ENCODE measurements at regions not wholly inside any gene's neighbourhood (a gene's known extent, or its start where the extent isn't known, plus 50 kb on each side); places are given as distances from the start of the nearest gene placed in this dataset.

DNA sequence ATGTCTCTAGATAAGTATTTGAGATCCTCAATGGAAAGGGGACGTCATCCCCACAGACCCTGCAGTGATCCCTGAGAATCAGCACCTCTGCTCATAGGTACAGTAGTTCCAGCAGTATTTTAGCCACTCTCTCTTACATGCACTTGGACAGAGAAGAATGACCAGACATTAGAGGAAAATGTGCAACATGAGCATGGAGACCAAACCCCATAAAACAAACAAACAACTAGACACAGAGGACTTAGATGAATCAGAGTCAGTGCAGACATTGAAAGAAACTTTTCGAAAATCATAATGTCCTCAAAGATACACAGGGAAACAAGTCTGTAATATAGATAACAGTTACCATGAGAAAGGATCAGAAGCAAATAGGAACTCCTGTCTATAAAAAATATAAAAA is 108.2 kb downstream of the LYPLAL1 start:
- no peak for DNase-seq (ENCODE audit: low spot score)
- no peak for ATAC-seq (ENCODE audit: low FRiP score)
- no peak for TF ChIP-seq CTCF (IDR thresholded peaks at IDR 0.05)

DNA sequence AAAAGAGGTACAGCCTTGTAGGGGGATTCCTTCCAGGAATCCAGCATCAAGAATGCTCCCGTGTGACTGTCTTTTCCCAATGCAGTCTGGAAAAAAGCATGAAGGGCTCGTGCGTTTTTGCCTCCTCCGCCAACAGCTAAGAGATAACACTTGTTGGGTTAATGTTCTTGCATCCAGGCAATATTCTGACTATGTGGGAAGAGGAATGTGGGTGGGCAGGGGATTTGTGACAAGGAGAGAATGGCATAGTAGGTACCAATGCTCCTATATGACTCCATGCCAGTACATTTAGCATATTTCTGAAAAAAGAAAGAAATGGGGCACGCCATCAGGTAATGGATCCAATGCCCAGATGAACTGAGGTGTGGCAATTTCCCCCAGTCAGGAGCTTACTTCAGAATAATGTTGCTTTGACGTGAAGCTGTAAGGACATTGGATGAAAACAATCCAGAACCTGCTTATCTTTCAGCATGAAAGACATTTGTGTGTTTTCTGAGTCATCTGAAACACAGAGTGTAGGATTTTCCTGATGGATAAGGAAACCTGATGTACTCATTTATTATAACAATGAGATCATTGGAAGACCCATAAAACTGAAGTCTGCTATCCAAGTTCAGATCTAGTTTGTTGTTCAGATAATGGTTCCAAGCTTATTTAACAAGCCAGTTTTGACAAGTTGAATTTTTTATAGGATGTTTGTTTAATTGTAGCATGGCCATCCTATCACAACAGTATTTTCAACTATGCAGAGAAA is 105.5 kb downstream of the LYPLAL1 start:
- TF ChIP-seq CTCF (IDR thresholded peaks at IDR 0.05): no peak
- DNase-seq (ENCODE audit: low spot score): no peak
- no peak for ATAC-seq (ENCODE audit: low FRiP score)

- ATAC-seq (ENCODE audit: low FRiP score) (no peak), DNase-seq (ENCODE audit: low spot score) (no peak)
- TF ChIP-seq CTCF (IDR thresholded peaks at IDR 0.05): no peak
Observed at GRCh38 chr1:219278288-219278687, 104.6 kb downstream of the LYPLAL1 start.

DNA sequence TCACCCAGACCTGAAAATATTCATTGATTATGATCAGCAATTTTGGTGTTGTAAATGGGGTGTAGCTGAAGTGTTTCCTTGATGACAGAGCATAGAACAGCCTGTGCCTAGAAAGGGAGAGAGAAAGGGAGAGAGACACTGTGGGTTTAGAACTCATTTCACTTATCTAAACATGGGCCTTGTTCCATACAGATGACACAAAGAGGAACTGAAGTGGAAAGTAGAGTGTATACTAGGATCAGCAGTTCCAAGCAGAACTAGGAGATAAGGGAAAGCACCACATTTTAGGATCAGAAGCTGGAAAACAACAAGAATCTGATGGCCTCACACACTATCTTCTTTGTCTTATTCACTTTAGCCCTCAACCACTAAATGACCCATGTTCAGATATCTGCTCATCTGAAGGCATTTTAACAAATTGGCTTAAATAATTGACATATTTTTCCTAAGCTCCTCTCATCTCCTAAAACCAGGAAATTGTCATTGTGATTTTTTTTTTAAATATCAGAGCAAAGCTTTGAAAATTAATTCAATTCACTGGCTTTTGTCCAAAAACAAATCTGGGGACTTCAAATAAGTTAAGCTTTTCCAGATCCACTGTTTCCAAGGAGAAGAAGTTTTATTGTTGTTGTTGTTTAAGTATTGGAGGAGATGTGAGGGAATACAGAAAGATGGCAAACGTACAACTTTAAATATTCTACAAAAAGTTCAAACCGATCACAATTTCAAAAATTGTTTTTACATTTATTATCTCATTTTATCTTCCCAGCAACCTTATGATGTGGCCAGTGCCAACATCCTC is 103.8 kb downstream of the LYPLAL1 start:
- DNase-seq (ENCODE audit: low spot score) (no peak), ATAC-seq (ENCODE audit: low FRiP score) (no peak)
- no peak for TF ChIP-seq CTCF (IDR thresholded peaks at IDR 0.05)

GRCh38 chr1:219276049-219276738 is 102.5 kb downstream of the LYPLAL1 start:
- no peak for ATAC-seq (ENCODE audit: low FRiP score)
- TF ChIP-seq CTCF (IDR thresholded peaks at IDR 0.05): no peak
- no peak for DNase-seq (ENCODE audit: low spot score)

DNA sequence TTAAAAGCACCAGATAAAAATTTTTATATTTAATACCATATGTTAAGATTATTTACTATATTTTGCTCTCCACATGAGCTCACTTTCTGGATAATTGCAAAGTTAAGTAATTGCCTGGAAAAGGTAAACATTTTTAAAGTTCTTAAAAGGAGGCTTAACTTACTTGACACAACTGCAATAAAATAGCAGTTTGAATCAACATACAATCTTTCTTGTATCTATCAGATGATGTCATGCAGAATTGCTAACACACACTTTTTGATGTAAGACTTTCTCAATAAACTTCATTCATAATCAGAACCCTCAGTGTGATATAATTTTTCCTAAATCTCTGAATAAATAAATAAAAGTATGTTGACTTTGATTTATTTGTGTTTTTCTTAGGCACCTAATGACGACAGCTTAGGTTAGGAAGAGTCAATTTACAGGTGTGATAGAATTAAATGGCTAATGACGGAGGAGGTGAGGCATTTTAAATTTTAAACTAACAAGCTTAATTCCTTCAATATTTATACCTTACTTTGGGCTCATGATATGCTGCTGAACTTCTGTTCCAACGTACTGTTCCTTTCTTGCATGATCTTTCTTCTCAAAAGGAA is 99.5 kb downstream of the LYPLAL1 start:
- no peak for TF ChIP-seq CTCF (IDR thresholded peaks at IDR 0.05)
- ATAC-seq (ENCODE audit: low FRiP score) (no peak), DNase-seq (ENCODE audit: low spot score) (no peak)

All from omental fat pad (tissue), 3 donors.